ENCODE measurements at regions not wholly inside any gene's neighbourhood (a gene's known extent, or its start where the extent isn't known, plus 50 kb on each side); places are given as distances from the start of the nearest gene placed in this dataset.

GRCh38 chr7:26534649-26535482, 243.2 kb downstream of the SNX10 start:
- no peak for TF ChIP-seq CTCF (IDR thresholded peaks at IDR 0.05)
- TF ChIP-seq POLR2A (IDR thresholded peaks at IDR 0.05), result no peak
